ENCODE measurements at regions not wholly inside any gene's neighbourhood (a gene's known extent, or its start where the extent isn't known, plus 50 kb on each side); places are given as distances from the start of the nearest gene placed in this dataset.

DNA sequence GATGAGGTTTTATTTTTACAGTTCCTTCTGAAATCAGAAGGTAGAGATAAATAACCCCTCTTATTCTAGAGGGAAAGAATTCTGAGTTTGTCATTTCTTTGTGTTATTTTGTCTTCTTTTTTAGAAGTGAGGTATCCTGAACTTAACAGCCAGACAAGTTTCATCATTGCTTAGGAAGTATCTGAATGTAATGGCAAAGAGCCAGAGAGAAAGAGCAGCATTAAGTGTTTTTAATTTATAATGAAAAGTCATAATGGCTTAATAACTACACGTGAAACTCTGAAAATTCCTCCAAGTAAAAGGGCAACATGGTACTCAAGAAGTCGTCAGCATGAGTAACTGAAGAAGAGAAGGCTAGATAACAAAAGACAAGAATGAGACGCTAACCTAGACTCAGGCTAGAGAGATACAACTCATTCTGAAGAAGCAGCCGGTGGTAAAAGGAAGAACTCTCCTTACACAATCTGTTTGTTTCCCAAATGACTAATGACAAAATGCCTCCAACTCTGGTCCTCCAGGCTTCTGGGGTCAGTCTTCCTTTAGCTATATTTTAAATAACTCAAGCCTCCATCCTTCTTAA, 116.2 kb upstream of the NECTIN3 start:
- WGBS, result 67% methylated on average over 4 of the region's 4 CpGs
- H3K4me3 ChIP-seq, result no peak overlapping the region
- TF ChIP-seq POLR2AphosphoS5 (IDR thresholded peaks at IDR 0.05) (no peak), POLR2A (IDR thresholded peaks at IDR 0.05) (no peak)
- TF ChIP-seq, protein P1, sequence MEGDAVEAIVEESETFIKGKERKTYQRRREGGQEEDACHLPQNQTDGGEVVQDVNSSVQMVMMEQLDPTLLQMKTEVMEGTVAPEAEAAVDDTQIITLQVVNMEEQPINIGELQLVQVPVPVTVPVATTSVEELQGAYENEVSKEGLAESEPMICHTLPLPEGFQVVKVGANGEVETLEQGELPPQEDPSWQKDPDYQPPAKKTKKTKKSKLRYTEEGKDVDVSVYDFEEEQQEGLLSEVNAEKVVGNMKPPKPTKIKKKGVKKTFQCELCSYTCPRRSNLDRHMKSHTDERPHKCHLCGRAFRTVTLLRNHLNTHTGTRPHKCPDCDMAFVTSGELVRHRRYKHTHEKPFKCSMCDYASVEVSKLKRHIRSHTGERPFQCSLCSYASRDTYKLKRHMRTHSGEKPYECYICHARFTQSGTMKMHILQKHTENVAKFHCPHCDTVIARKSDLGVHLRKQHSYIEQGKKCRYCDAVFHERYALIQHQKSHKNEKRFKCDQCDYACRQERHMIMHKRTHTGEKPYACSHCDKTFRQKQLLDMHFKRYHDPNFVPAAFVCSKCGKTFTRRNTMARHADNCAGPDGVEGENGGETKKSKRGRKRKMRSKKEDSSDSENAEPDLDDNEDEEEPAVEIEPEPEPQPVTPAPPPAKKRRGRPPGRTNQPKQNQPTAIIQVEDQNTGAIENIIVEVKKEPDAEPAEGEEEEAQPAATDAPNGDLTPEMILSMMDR (IDR thresholded peaks at IDR 0.05), result no peak
- no peaks in the 10 kb centered on the region for H3K4me1 ChIP-seq (replicated peaks)
- no peaks in the 10 kb centered on the region for H3K9me3 ChIP-seq
- no peaks in the 10 kb centered on the region for H3K36me3 ChIP-seq
- intact Hi-C loops (cut with DNase I), result no loop called here
- no peak overlapping the region for H3K27ac ChIP-seq
- no peaks in the 10 kb centered on the region for H3K27me3 ChIP-seq (replicated peaks; ENCODE audit: insufficient read depth)
- DNase-seq (ENCODE audit: low spot score), result no peak

- Histone ChIP-seq H3K27ac (no peak overlapping the region), H3K9me3 (no peaks in the 10 kb centered on the region), H3K4me1 (replicated peaks) (no peaks in the 10 kb centered on the region), H3K27me3 (replicated peaks; ENCODE audit: insufficient read depth) (no peaks in the 10 kb centered on the region), H3K36me3 (no peaks in the 10 kb centered on the region), H3K4me3 (no peak overlapping the region)
- intact Hi-C loops (cut with DNase I), result no loop called here
- WGBS, result 92% methylated on average over 3 of the region's 3 CpGs
- TF ChIP-seq POLR2AphosphoS5 (IDR thresholded peaks at IDR 0.05) (no peak), POLR2A (IDR thresholded peaks at IDR 0.05) (no peak)
- TF ChIP-seq, protein P1 (IDR thresholded peaks at IDR 0.05), result no peak
- DNase-seq (ENCODE audit: low spot score), result no peak
These were observed 115.5 kb upstream of the NECTIN3 start for GRCh38 chr3:110956081-110956480.

DNA sequence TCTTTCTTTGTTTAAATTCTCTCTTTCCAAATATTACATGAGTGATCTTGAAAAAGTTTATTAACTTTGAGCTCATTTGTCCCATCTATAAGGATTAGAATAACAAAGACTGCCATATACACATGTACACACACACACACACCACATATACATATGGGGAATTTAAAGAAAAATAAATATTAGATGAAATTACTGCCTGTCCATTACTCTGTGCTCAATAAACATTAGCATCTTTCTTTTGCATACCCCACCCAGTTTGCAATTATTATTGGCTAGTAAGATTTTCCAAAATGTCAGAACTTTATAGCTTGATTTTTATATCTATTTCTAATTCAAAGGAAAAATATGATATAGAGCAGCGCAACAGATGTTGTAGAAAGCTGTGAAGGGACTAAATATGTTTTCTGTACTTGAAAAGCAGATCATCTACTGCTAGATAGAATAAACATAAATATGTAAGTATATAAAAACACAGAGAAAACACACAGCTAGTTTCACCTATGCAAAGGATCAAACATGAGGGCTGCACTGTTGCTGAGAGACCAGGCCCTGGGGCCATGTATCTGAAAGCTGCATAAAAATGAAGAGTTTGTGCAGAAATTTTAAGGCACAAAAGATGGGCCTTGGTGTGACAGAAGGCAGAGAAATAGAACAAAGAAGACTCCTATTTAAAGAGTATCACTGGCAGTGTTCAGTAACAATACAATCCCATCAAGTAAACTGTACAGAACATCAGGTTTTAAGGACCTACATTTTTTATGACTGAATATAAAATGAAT, 114.2 kb upstream of the NECTIN3 start:
- WGBS, result 95% methylated on average over 1 of the region's 1 CpG
- Histone ChIP-seq H3K4me3 (no peak overlapping the region), H3K4me1 (replicated peaks) (no peaks in the 10 kb centered on the region), H3K27me3 (replicated peaks; ENCODE audit: insufficient read depth) (no peaks in the 10 kb centered on the region), H3K36me3 (no peaks in the 10 kb centered on the region), H3K9me3 (no peaks in the 10 kb centered on the region), H3K27ac (no peak overlapping the region)
- no peak for DNase-seq (ENCODE audit: low spot score)
- intact Hi-C loops (cut with DNase I), result no loop called here
- TF ChIP-seq, protein P1 (IDR thresholded peaks at IDR 0.05), result no peak
- no peak for TF ChIP-seq POLR2A (IDR thresholded peaks at IDR 0.05)
- no peak for TF ChIP-seq POLR2AphosphoS5 (IDR thresholded peaks at IDR 0.05)

DNA sequence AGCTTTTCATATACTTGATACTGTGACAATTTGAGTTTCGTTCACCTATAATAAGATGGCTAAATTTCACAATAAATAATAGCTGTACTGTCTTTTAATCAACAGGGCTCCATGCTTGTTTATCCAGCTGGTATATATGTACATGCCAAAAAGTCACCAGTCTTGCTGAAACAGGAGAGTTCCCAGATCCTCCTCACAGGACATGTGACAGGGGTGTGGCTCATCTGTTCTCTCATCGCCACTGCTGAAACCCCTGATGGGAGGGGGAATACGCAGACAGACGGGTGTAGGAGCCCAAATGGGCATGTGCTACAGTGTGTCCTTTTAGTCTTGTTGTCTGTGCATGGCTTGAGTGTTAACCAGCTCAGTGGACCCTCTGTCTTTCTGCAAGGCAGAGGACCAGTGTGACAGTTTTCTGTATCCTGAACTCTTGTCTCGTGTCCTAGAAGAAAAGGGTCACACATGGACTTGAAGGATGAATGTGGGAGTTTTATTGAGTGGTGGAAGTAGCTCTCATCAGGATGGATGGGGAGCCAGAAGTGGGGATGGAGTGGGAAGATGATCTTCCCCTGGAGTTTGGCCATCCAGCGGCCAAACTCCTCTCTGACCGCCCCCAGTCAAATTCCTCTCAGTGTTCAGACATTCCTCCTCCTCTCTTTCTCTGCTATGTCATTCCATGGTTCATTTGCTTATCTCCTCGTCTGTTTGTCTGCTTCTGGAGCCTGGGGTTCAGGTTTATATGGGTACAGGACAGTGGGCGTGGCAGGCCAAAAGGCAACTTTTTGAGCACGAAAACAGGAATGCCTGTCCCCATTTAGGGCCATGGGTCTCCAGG, 113.1 kb upstream of the NECTIN3 start:
- H3K9me3 ChIP-seq, result no peaks in the 10 kb centered on the region
- H3K36me3 ChIP-seq, result no peaks in the 10 kb centered on the region
- TF ChIP-seq, protein P1 (IDR thresholded peaks at IDR 0.05), result no peak
- TF ChIP-seq POLR2AphosphoS5 (IDR thresholded peaks at IDR 0.05), result no peak
- no peak for TF ChIP-seq POLR2A (IDR thresholded peaks at IDR 0.05)
- H3K27me3 ChIP-seq (replicated peaks; ENCODE audit: insufficient read depth), result no peaks in the 10 kb centered on the region
- no peak for DNase-seq (ENCODE audit: low spot score)
- no peaks in the 10 kb centered on the region for H3K4me1 ChIP-seq (replicated peaks)
- 80% methylated on average over 7 of the region's 10 CpGs for WGBS
- no peak overlapping the region for H3K4me3 ChIP-seq
- H3K27ac ChIP-seq, result no peak overlapping the region
- intact Hi-C loops (cut with DNase I), result no loop called here

Data from prostate gland (tissue), 2 donors.